ENCODE measurements at regions not wholly inside any gene's neighbourhood (a gene's known extent, or its start where the extent isn't known, plus 50 kb on each side); places are given as distances from the start of the nearest gene placed in this dataset.

DNA sequence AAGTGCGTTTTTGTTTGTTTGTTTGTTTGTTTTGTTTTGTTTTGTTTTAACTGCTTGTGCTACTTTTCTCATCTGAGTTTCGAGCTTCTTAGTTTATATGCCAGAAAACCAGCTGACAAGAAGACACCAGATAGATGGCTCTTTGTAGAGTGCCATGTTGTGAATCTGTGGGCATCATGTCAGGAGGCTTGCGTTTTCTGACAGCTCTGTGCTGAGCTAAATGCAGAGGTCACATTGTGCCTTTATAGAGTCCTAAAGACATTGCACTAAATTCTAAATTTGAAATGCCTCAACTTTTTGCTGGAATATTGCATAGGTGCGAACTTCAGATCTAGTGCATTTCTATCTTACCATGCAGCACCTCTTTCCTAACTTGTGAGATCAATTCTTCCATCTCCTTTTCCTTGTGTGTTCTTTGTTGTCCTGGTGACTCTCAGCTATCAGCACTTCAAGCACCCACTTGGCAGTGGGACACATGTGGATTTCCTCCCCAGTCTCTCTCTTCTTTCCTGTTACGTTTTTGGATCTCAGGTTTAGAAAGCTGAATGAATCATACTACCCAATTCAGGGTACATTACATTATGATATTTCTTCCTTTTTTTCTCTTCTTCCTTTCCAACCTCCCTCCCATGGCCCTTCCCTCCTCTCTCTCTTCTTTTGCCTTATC lies 379.0 kb upstream of the RPS23 start:
- TF ChIP-seq, protein P1, sequence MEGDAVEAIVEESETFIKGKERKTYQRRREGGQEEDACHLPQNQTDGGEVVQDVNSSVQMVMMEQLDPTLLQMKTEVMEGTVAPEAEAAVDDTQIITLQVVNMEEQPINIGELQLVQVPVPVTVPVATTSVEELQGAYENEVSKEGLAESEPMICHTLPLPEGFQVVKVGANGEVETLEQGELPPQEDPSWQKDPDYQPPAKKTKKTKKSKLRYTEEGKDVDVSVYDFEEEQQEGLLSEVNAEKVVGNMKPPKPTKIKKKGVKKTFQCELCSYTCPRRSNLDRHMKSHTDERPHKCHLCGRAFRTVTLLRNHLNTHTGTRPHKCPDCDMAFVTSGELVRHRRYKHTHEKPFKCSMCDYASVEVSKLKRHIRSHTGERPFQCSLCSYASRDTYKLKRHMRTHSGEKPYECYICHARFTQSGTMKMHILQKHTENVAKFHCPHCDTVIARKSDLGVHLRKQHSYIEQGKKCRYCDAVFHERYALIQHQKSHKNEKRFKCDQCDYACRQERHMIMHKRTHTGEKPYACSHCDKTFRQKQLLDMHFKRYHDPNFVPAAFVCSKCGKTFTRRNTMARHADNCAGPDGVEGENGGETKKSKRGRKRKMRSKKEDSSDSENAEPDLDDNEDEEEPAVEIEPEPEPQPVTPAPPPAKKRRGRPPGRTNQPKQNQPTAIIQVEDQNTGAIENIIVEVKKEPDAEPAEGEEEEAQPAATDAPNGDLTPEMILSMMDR (IDR thresholded peaks at IDR 0.05; ENCODE audit: extremely low read depth, insufficient read depth, missing control alignments): no peak
- in situ Hi-C loops (cut with MboI; ENCODE audit: low pct_unique_long_range_greater_than_20kb, low sequenced_read_pairs, unreplicated experiment): no loop called here
- DNase-seq (ENCODE audit: low spot score): no peak

DNA sequence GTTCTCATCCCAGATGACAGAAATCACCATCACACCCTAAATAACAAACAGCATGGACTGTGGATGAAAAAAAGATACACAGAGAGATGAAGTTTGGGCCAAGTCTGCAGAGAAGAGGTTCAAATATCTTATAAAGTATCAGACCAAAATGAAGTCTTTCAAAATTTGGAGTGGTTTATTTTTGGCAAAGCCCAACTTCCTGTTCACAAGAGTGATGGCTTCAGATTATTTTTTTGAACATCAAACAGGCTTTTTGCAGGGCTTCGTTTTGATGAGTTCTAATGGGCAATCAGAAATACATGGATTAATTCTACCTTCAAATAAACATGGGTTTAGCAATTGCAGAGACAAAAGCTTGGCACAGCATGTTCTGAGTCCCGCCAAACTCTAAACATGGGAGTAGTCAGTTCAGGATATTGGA lies 378.2 kb upstream of the RPS23 start:
- in situ Hi-C loops (cut with MboI; ENCODE audit: low pct_unique_long_range_greater_than_20kb, low sequenced_read_pairs, unreplicated experiment): no loop called here
- no peak for DNase-seq (ENCODE audit: low spot score)
- TF ChIP-seq, protein P1 (IDR thresholded peaks at IDR 0.05; ENCODE audit: extremely low read depth, insufficient read depth, missing control alignments): no peak

DNA sequence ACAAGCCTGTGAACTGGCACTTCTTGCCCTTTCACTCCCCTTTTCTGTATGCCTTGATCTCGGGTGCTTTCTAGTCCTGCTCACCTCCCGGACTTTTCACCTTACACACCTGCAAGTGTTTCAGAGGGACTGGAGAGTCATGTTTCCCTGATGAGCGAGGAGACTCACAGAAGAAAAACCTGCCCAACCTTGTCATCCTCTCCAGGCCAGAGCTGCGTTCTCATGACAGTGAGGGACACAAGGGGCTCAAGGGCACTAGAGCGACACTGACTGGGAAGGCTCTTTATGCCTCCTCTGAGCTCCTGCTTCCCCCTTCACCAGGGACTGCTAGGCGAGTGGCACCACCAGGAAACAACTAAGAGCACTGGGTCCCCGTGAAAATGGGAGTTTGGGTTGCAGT lies 376.9 kb upstream of the RPS23 start:
- TF ChIP-seq, protein P1 (IDR thresholded peaks at IDR 0.05; ENCODE audit: extremely low read depth, insufficient read depth, missing control alignments): no peak
- in situ Hi-C loops (cut with MboI; ENCODE audit: low pct_unique_long_range_greater_than_20kb, low sequenced_read_pairs, unreplicated experiment): no loop called here
- no peak for DNase-seq (ENCODE audit: low spot score)

DNA sequence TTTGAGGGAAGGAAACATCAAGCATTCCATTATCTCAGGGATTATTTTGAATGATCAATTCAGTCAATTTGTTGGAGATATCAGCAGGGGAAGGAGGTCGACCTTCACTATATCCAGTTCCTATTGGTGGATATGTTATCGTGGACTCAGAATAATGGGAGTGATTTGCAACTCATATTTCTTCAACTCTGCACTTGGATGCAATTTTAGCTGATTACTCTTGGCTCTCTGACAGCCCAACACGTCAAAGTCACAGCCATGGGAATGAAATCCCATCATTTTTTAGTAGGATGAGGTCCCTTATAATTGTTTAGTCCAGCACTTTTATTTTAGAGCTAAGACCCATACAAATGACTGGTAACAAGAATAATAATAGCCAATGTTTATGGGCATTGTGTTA lies 371.8 kb upstream of the RPS23 start:
- in situ Hi-C loops (cut with MboI; ENCODE audit: low pct_unique_long_range_greater_than_20kb, low sequenced_read_pairs, unreplicated experiment): loop anchor here (10.0 kb wide), 1 partner anchor 775 kb away; no protein-coding TSS in a partner anchor
- DNase-seq (ENCODE audit: low spot score): no peak
- TF ChIP-seq, protein P1 (IDR thresholded peaks at IDR 0.05; ENCODE audit: extremely low read depth, insufficient read depth, missing control alignments): no peak

DNA sequence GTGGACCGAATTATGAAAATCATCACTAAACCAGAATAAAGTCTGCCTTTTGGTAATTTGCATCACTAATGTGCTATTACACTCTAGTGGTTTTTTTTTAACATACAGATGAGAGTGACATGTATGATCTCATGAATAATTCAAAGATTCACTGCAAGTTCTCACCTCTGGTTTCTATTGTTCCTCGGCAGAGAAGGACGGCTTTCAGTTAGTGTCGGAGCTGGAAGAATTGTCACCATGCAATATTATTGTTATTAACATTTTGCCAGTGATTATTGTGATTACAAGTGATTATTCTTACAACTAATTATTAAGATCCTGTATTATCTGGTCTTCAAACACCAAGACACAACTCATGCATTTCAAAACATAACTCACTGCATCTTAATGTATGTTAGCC lies 366.6 kb upstream of the RPS23 start:
- in situ Hi-C loops (cut with MboI; ENCODE audit: low pct_unique_long_range_greater_than_20kb, low sequenced_read_pairs, unreplicated experiment): loop anchor here (10.0 kb wide), 1 partner anchor 780 kb away; no protein-coding TSS in a partner anchor
- TF ChIP-seq, protein P1 (IDR thresholded peaks at IDR 0.05; ENCODE audit: extremely low read depth, insufficient read depth, missing control alignments): no peak
- DNase-seq (ENCODE audit: low spot score): no peak

DNA sequence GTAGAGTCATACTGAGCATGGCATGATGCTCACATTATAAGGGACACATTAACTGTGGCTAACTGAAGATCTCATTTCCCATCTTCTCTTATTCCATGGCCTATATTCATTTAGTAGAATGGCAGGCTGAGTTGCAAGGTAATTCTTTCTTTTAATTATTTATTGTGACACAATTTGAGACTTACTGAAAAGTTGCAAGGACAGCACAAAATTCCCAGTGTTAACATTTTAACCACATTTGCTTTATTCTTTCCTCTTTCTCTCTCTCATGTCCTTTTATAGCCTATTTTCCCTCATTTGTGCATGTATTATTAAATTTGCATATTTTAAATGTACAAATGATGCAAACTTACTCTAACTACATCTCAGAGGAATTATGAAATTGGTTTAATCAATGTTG lies 366.1 kb upstream of the RPS23 start:
- TF ChIP-seq, protein P1 (IDR thresholded peaks at IDR 0.05; ENCODE audit: extremely low read depth, insufficient read depth, missing control alignments): no peak
- in situ Hi-C loops (cut with MboI; ENCODE audit: low pct_unique_long_range_greater_than_20kb, low sequenced_read_pairs, unreplicated experiment): loop anchor here (10.0 kb wide), 1 partner anchor 781 kb away; no protein-coding TSS in a partner anchor
- DNase-seq (ENCODE audit: low spot score): no peak
